HepG2 (cell line): ENCODE measurements at regions not wholly inside any gene's neighbourhood (a gene's known extent, or its start where the extent isn't known, plus 50 kb on each side); places are given as distances from the start of the nearest gene placed in this dataset.

Source experiments
- ATAC-seq: fragments of 200-7000 bp; cut with Tn5 transposase; 3 replicates; pipeline ENCODE4 v1.9.1; 2020; ENCODE audit warnings: mild to moderate bottlenecking, moderate library complexity
- BruUV-seq: library from RNA; stranded (reverse); fragments of 400-500 nt; replicated peaks from 2 replicates; lab custom pipeline; 2021; lab: Mats Ljungman, UMichigan
- CTCF ChIA-PET: fragments of 300-600 bp; formaldehyde crosslinking; extraction: SDS; loops from one replicate; lab custom pipeline; 2021; ENCODE audit warnings: low total read pairs, inconsistent platforms, low intra/inter-chr PET ratio; lab: Yijun Ruan, JAX
- POLR2A ChIA-PET: fragments of 350-600 bp; sonication (Branson Sonifier 250); formaldehyde crosslinking; loops from one replicate; lab custom pipeline; 2020; ENCODE audit warnings: antibody characterized with exemption, inconsistent platforms; lab: Yijun Ruan, JAX
- DNase-seq: peaks from one replicate; pipeline ENCODE4 v3.0.0-alpha.2; 2015; ENCODE audit warnings: low spot score
- FAIRE-seq: peaks from 3 replicates; lab custom pipeline; 2011; peaks lifted over from hg19 to GRCh38; lab: Jason Lieb, UNC
- H2AFZ ChIP-seq: one replicate; pipeline ENCODE4 v1.6.1; 2011; ENCODE audit warnings: low read length, inconsistent platforms
- H3K27ac ChIP-seq: fragments of 300-600 bp; 3 replicates; pipeline ENCODE4 v1.8.0; 2011; ENCODE audit warnings: mixed run types, mild to moderate bottlenecking, mixed read lengths, low read length, inconsistent platforms; ENCODE audit not compliant: insufficient read depth; ENCODE audit errors: extremely low read length
- H3K27me3 ChIP-seq, 2 experiments: fragments of 200-600 bp in 1 of 2; 2 replicates in 1 of 2; 3 replicates in 1 of 2; pipeline versions ENCODE4 v1.6.0 to v1.8.0; 2011; ENCODE audit warnings: low read length in 2 of 2, mild to moderate bottlenecking in 2 of 2, moderate library complexity in 2 of 2, inconsistent platforms in 1 of 2; ENCODE audit not compliant: insufficient read depth in 2 of 2, control insufficient read depth in 1 of 2
- H3K36me3 ChIP-seq, 2 experiments: fragments of 200-600 bp in 1 of 2; replicated peaks in 1 of 2; 2 replicates in 1 of 2; 3 replicates in 1 of 2; pipeline versions ENCODE4 v1.5.1 to v1.8.0; 2011; ENCODE audit warnings: low read length in 2 of 2, inconsistent platforms in 1 of 2; ENCODE audit not compliant: insufficient read depth in 2 of 2, control insufficient read depth in 1 of 2
- H3K4me1 ChIP-seq: 2 replicates; pipeline ENCODE4 v1.5.1; 2012; ENCODE audit warnings: low read length, inconsistent platforms; ENCODE audit not compliant: insufficient read depth
- H3K4me2 ChIP-seq: 2 replicates; pipeline ENCODE4 v1.6.0; 2011; ENCODE audit warnings: low read depth, low read length, inconsistent platforms
- H3K4me3 ChIP-seq, 3 experiments: fragments of 200-600 bp in 1 of 3; sonication (generic), shearing (Covaris generic) in 1 of 3; replicated peaks in 1 of 3; 2 replicates each; pipeline ENCODE4 v1.5.1; 2011 to 2016; ENCODE audit warnings: low read length in 3 of 3, inconsistent platforms in 2 of 3, low read depth in 2 of 3, mild to moderate bottlenecking in 2 of 3, control low read depth in 1 of 3, mixed read lengths in 1 of 3; ENCODE audit not compliant: insufficient read depth in 1 of 3
- H3K79me2 ChIP-seq: one replicate; pipeline ENCODE4 v1.6.1; 2011; ENCODE audit warnings: low read length, inconsistent platforms; ENCODE audit not compliant: insufficient read depth
- H3K9ac ChIP-seq: 2 replicates; pipeline ENCODE4 v1.6.0; 2011; ENCODE audit warnings: mild to moderate bottlenecking, low read depth, low read length, inconsistent platforms; ENCODE audit not compliant: insufficient read depth
- H3K9me3 ChIP-seq: 2 replicates; pipeline ENCODE4 v1.5.1; 2012; ENCODE audit warnings: mild to moderate bottlenecking, low read length
- H4K20me1 ChIP-seq: 2 replicates; pipeline ENCODE4 v1.6.0; 2011; ENCODE audit warnings: inconsistent platforms, mild to moderate bottlenecking, low read length, moderate library complexity; ENCODE audit not compliant: insufficient read depth
- AHR ChIP-seq: IDR thresholded peaks from 2 replicates; pipeline ENCODE4 v1.6.1; 2018; ENCODE audit warnings: missing genetic modification reagents, missing compliant biosample characterization
- TBP ChIP-seq: sonication (generic); formaldehyde crosslinking; IDR thresholded peaks from 2 replicates; pipeline ENCODE4 v1.5.0; 2020; ENCODE audit warnings: missing genetic modification reagents
- ZNF296 ChIP-seq: sonication (generic); formaldehyde crosslinking; conservative IDR thresholded peaks from 2 replicates; pipeline ENCODE4 v1.5.0; 2020; ENCODE audit warnings: mild to moderate bottlenecking, missing genetic modification reagents
- ZNF780A ChIP-seq: sonication (generic); formaldehyde crosslinking; IDR thresholded peaks from 2 replicates; pipeline ENCODE4 v1.8.0; 2022; ENCODE audit warnings: mild to moderate bottlenecking, missing genetic modification reagents, moderate library complexity
- WGBS: methylation state at CpG from one replicate; pipeline ENCODE4 v1.1.6; 2017; ENCODE audit warnings: low lambda C conversion rate; 5-methylcytosine and 5-hydroxymethylcytosine counted together
- in situ Hi-C: cut with HindIII; loops from 2 replicates; pipeline ENCODE4 v1.10.0; 2017; ENCODE audit warnings: low pct_unique_long_range_greater_than_20kb; ENCODE audit not compliant: extremely low pct_ligation_motif_present
- intact Hi-C: fragments of 100-400 bp; cut with micrococcal nuclease; formaldehyde crosslinking; loops from one replicate; pipeline ENCODE4 v1.10.0; 2022; ENCODE audit not compliant: unreplicated experiment
- TF ChIP-seq, protein P1 (sequence below): fragments of 450-650 bp; IDR thresholded peaks from 2 replicates; pipeline ENCODE4 v1.6.1; 2016
- TF ChIP-seq, protein P2 (sequence below): sonication (generic); formaldehyde crosslinking; IDR thresholded peaks from 2 replicates; pipeline ENCODE4 v1.4.0; 2020; ENCODE audit warnings: missing genetic modification reagents

DNA sequence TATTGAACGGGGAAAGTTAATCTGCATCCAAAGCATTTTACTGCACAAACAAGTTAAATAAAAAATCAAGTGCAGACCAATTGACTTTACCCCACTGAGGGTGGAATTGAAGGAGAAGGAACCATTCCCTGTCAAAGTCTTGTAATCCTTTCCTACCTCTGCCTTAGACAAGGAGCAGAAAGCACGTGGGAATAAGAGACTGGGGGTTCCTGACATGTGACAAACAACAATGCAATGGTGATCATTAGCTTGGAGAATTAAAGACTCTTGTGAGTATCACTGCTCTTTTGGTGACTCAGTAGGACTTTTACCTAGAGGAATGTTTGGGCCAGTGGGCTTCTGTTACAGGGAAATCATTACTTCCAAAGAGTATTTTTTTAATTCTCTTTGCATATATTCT, 779.5 kb downstream of the TLR4 start:
- H3K4me2 ChIP-seq: no peak overlapping the region
- peaks cover 60% of the 10 kb centered on the region for H3K9me3 ChIP-seq
- WGBS: 9% methylated on average over 2 of the region's 2 CpGs
- ATAC-seq (no peak), DNase-seq (no peak), FAIRE-seq (no peak)
- in situ Hi-C loops: no loop called here
- no peaks in the 10 kb centered on the region for H3K79me2 ChIP-seq
- BruUV-seq: no TSS peak
- CTCF ChIA-PET: no interaction called here
- no peak overlapping the region for H3K4me3 ChIP-seq
- intact Hi-C loops: no loop called here
- no peaks in the 10 kb centered on the region for H3K27me3 ChIP-seq
- H3K4me1 ChIP-seq: no peaks in the 10 kb centered on the region
- no peak overlapping the region for H3K27ac ChIP-seq
- H4K20me1 ChIP-seq: no peaks in the 10 kb centered on the region
- no peaks in the 10 kb centered on the region for H3K36me3 ChIP-seq
- no peak overlapping the region for H3K9ac ChIP-seq
- TF ChIP-seq, protein P1, sequence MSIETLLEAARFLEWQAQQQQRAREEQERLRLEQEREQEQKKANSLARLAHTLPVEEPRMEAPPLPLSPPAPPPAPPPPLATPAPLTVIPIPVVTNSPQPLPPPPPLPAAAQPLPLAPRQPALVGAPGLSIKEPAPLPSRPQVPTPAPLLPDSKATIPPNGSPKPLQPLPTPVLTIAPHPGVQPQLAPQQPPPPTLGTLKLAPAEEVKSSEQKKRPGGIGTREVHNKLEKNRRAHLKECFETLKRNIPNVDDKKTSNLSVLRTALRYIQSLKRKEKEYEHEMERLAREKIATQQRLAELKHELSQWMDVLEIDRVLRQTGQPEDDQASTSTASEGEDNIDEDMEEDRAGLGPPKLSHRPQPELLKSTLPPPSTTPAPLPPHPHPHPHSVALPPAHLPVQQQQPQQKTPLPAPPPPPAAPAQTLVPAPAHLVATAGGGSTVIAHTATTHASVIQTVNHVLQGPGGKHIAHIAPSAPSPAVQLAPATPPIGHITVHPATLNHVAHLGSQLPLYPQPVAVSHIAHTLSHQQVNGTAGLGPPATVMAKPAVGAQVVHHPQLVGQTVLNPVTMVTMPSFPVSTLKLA: peak; percentile 97
- no peak for TF ChIP-seq AHR (CRISPR knock-in tag)
- POLR2A ChIA-PET: no interaction called here
- no peak overlapping the region for H2AFZ ChIP-seq

DNA sequence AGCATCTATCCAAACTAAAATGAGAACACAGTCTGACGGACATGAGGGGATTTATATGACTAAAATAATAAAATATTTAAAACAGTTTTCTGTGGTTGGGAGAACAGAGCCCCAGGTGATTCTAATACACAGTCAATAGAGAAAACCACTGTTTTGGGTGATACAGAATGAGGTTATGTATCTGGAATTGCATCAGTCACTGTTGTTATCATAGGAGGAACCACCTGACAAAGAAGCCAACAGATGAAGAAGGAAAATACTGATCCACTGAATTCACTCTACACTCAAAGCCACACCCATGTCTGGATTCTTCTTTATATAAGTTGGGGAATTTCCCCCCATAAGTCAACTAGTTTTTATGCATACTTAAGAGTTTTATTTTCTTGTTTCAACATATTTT, 799.0 kb downstream of the TLR4 start:
- Histone ChIP-seq H3K27me3 (no peaks in the 10 kb centered on the region), H3K9me3 (peaks cover 68% of the 10 kb centered on the region), H3K27ac (no peak overlapping the region), H3K36me3 (no peaks in the 10 kb centered on the region), H3K9ac (no peak overlapping the region), H4K20me1 (no peaks in the 10 kb centered on the region), H3K4me1 (no peaks in the 10 kb centered on the region), H3K79me2 (no peaks in the 10 kb centered on the region), H3K4me3 (no peak overlapping the region), H3K4me2 (no peak overlapping the region), H2AFZ (no peak overlapping the region)
- DNase-seq: no peak
- no peak for ATAC-seq
- CTCF ChIA-PET: no interaction called here
- BruUV-seq: no TSS peak
- TF ChIP-seq ZNF780A (CRISPR knock-in tag) (no peak), ZNF296 (CRISPR knock-in tag) (no peak), TBP (CRISPR knock-in tag) (no peak)
- TF ChIP-seq, protein P2, sequence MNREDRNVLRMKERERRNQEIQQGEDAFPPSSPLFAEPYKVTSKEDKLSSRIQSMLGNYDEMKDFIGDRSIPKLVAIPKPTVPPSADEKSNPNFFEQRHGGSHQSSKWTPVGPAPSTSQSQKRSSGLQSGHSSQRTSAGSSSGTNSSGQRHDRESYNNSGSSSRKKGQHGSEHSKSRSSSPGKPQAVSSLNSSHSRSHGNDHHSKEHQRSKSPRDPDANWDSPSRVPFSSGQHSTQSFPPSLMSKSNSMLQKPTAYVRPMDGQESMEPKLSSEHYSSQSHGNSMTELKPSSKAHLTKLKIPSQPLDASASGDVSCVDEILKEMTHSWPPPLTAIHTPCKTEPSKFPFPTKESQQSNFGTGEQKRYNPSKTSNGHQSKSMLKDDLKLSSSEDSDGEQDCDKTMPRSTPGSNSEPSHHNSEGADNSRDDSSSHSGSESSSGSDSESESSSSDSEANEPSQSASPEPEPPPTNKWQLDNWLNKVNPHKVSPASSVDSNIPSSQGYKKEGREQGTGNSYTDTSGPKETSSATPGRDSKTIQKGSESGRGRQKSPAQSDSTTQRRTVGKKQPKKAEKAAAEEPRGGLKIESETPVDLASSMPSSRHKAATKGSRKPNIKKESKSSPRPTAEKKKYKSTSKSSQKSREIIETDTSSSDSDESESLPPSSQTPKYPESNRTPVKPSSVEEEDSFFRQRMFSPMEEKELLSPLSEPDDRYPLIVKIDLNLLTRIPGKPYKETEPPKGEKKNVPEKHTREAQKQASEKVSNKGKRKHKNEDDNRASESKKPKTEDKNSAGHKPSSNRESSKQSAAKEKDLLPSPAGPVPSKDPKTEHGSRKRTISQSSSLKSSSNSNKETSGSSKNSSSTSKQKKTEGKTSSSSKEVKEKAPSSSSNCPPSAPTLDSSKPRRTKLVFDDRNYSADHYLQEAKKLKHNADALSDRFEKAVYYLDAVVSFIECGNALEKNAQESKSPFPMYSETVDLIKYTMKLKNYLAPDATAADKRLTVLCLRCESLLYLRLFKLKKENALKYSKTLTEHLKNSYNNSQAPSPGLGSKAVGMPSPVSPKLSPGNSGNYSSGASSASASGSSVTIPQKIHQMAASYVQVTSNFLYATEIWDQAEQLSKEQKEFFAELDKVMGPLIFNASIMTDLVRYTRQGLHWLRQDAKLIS: no peak
- POLR2A ChIA-PET: no interaction called here
- no peak for FAIRE-seq
- 6% methylated on average over 1 of the region's 1 CpG for WGBS
- intact Hi-C loops (no loop called here), in situ Hi-C loops (no loop called here)
